ENCODE measurements at regions not wholly inside any gene's neighbourhood (a gene's known extent, or its start where the extent isn't known, plus 50 kb on each side); places are given as distances from the start of the nearest gene placed in this dataset.
"Not testable (repeated sequence)": the region's sequence is repeated elsewhere in the genome, so short reads cannot be mapped to it uniquely, and the experiment has no call there.

DNA sequence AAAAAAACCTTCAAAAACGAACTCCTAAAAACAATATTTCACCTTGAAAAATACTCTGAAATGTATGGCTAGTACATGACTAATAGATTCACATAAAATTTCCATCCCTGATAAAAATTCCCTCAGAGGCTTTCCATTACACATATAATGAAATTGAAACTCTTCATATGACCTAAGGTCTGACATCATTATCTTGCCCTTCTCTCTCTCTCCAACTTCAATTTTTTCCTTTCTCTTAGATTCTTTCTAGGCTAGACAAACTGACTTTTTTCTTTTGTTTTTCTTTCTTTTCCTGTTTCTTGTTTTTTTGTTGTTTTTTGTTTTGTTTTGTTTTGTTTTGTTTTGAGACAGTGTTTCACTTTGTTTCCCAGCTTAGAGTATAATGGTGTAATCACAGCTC lies 1220.5 kb downstream of the ROBO2 start:
- no peaks in the 10 kb centered on the region for H3K36me3 ChIP-seq
- H3K4me1 ChIP-seq (ENCODE audit: low read depth): no peaks in the 10 kb centered on the region
- no peak for DNase-seq (ENCODE audit: low read depth in 1 of 2, low spot score in 1 of 2)
- TF ChIP-seq, protein P1, sequence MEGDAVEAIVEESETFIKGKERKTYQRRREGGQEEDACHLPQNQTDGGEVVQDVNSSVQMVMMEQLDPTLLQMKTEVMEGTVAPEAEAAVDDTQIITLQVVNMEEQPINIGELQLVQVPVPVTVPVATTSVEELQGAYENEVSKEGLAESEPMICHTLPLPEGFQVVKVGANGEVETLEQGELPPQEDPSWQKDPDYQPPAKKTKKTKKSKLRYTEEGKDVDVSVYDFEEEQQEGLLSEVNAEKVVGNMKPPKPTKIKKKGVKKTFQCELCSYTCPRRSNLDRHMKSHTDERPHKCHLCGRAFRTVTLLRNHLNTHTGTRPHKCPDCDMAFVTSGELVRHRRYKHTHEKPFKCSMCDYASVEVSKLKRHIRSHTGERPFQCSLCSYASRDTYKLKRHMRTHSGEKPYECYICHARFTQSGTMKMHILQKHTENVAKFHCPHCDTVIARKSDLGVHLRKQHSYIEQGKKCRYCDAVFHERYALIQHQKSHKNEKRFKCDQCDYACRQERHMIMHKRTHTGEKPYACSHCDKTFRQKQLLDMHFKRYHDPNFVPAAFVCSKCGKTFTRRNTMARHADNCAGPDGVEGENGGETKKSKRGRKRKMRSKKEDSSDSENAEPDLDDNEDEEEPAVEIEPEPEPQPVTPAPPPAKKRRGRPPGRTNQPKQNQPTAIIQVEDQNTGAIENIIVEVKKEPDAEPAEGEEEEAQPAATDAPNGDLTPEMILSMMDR (IDR thresholded peaks at IDR 0.05; ENCODE audit: low read depth, low read length): no peak
- H3K9me3 ChIP-seq (ENCODE audit: low read depth): no peaks in the 10 kb centered on the region
- H3K27me3 ChIP-seq: no peaks in the 10 kb centered on the region
- H3K27ac ChIP-seq: no peak overlapping the region
- no peak overlapping the region for H3K4me3 ChIP-seq

DNA sequence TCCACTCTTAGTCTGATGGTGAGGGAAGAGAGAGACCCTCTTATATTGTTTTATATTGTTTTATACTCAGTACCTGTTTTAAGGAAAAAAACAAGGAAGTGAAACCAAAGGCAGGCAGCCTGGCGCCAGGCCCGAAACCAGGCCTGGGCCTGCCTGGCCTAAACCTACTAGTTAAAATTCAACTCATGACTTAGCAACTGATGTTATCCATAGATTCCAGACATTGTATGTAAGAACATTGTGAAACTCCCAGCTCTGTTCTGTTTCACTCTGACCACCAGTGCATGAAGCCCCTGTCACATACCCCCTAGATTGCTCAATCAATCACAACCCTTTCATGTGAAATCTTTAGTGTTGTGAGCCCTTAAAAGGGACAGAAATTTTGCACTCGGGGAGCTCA lies 1226.7 kb downstream of the ROBO2 start:
- not testable (repeated sequence) for H3K4me1 ChIP-seq (ENCODE audit: low read depth); H3K27me3 ChIP-seq; H3K36me3 ChIP-seq; H3K27ac ChIP-seq; H3K9me3 ChIP-seq (ENCODE audit: low read depth); H3K4me3 ChIP-seq
- peak in 1 of 2 donors; percentile 26 for DNase-seq (ENCODE audit: low read depth in 1 of 2, low spot score in 1 of 2)

DNA sequence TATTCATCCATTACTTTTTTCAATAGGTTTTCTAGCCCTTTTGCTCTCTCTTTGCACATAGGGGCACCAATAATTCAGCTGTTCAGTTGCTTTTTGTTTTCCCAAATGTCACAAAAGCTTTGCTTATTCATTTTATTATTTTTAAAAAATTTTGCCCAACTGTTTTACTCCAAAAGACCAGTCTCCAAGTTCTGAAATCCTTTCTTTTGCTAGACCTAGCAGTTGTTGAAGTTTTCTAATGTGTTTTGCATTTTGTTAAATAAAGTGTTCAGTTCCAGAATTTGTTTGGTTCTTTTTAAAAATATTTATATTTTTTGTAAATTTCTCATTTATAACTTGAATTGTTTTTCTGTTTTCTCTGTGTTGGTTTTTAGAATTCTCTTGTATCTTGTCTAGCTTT lies 1227.3 kb downstream of the ROBO2 start:
- H3K36me3 ChIP-seq: no peaks in the 10 kb centered on the region
- TF ChIP-seq, protein P1 (IDR thresholded peaks at IDR 0.05; ENCODE audit: low read depth, low read length): no peak

DNA sequence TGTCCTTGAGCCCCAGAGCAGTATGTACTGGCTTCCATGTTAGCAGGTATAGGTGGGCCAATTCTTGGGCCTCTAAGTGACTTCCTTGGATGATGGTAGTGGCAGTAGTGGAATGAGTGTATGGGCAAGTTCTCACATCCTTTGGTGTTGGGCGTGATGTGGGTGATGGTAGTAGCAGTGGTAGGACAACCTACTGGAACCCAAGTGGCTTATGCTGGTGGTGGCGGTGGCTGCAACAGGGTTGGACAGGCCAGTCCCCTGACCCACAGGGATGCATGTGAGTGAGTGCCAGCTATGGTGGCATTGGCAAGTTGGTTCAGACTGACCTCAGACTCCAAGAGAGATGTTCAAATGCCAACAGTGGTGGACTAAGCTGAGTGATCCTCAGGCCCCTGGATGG lies 1228.2 kb downstream of the ROBO2 start:
- H3K4me1 ChIP-seq (ENCODE audit: low read depth): no peaks in the 10 kb centered on the region
- H3K9me3 ChIP-seq (ENCODE audit: low read depth): no peaks in the 10 kb centered on the region
- no peak for DNase-seq (ENCODE audit: low read depth in 1 of 2, low spot score in 1 of 2)
- H3K36me3 ChIP-seq: no peaks in the 10 kb centered on the region
- TF ChIP-seq, protein P1 (IDR thresholded peaks at IDR 0.05; ENCODE audit: low read depth, low read length): no peak
- H3K27me3 ChIP-seq: no peaks in the 10 kb centered on the region
- H3K27ac ChIP-seq: no peak overlapping the region
- no peak overlapping the region for H3K4me3 ChIP-seq

More for the DNA sequence above, 1227.3 kb downstream of the ROBO2 start:
- Histone ChIP-seq H3K9me3 (ENCODE audit: low read depth) (no peaks in the 10 kb centered on the region), H3K27ac (no peak overlapping the region), H3K4me1 (ENCODE audit: low read depth) (no peaks in the 10 kb centered on the region), H3K4me3 (no peak overlapping the region), H3K27me3 (no peaks in the 10 kb centered on the region)
- no peak for DNase-seq (ENCODE audit: low read depth in 1 of 2, low spot score in 1 of 2)

DNA sequence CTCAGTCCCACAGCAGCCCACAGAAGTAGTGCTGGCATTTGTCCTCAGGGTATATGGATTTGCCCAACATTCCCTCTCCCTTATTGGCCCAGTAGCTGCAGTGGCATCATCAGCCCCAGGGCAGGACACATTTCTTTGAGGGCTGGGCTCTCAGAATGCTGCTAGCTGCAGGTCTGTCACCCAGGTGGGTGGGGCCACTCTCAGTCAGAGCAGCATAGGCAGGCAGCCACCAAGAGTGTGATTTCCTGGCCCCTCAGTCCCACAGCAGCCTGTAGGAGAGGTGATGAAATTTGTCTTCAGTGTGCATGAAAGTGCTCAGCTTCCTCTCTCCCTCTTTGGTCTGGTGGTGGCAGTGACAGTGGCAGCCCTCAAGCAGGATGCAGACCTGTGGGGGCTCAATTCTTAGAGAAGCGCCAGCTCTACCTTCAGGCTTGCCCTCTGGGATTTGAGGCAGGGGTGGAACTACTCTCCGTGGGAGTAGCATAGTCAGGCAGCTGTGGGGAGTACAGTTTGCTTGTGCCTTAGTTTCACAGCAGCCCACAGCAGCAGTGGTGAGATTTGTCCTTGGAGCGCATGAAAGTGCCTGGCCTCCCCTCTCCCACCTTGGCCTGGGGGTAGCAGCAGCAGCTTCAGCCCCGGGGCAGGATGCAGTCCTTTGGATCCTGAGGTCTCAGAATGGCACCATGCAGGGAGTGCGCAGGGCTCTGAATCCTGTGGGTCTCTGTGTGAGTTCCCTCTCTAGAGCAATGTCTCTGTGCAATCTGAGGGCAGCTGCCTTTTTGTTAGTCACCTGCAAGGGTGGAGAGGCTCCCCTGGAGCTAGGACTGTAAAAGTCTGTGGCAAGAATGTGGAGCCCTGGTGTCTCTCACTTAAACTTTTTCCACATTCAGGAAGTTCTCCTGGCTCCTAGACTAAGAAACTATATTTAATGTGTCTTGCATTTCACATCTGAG lies 1229.1 kb downstream of the ROBO2 start:
- H3K27me3 ChIP-seq: no peaks in the 10 kb centered on the region
- no peak overlapping the region for H3K4me3 ChIP-seq
- TF ChIP-seq, protein P1 (IDR thresholded peaks at IDR 0.05; ENCODE audit: low read depth, low read length): no peak
- no peak for DNase-seq (ENCODE audit: low read depth in 1 of 2, low spot score in 1 of 2)
- no peaks in the 10 kb centered on the region for H3K4me1 ChIP-seq (ENCODE audit: low read depth)
- no peaks in the 10 kb centered on the region for H3K9me3 ChIP-seq (ENCODE audit: low read depth)
- no peak overlapping the region for H3K27ac ChIP-seq
- no peaks in the 10 kb centered on the region for H3K36me3 ChIP-seq

DNA sequence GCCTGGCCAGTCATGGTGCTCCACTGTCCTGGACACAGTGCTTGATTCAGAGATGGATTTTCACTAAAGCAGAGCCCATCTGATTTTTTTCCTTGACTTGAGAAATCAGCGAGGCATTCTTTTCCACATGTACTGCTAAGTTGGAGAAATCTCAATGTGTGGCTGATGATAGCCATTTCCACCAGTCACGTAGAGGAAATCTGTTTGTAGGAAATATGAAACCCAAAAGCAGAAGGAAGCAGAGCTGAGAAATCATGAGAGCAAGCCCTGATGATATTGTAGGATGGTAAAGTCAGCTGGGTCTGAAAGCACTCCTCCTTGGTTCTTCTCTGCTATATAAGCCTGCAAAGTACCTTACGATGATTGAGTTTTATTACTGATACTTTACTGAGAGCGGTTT lies 1233.4 kb downstream of the ROBO2 start:
- Histone ChIP-seq H3K27me3 (no peaks in the 10 kb centered on the region), H3K9me3 (ENCODE audit: low read depth) (no peaks in the 10 kb centered on the region), H3K27ac (no peak overlapping the region), H3K4me3 (no peak overlapping the region), H3K4me1 (ENCODE audit: low read depth) (no peaks in the 10 kb centered on the region), H3K36me3 (no peaks in the 10 kb centered on the region)
- TF ChIP-seq, protein P1 (IDR thresholded peaks at IDR 0.05; ENCODE audit: low read depth, low read length): no peak
- DNase-seq (ENCODE audit: low read depth in 1 of 2, low spot score in 1 of 2): no peak

Measured in cardiac muscle cell (in vitro differentiated cells and primary cell).